Adrenal gland (tissue), 9 donors: ENCODE measurements at regions not wholly inside any gene's neighbourhood (a gene's known extent, or its start where the extent isn't known, plus 50 kb on each side); places are given as distances from the start of the nearest gene placed in this dataset.
A peak's percentile ranks its signal among the peaks of the same experiment; 100 is the strongest.

ENCODE experiments used
- DNase-seq, 7 donors: peaks; one replicate each; pipeline ENCODE4 v3.0.0-alpha.2; 2019 to 2020
- H3K27ac ChIP-seq, 5 donors: fragments of 200-600 bp; sonication (generic) in 4 of 5; 1 replicate in 3 of 5; 2 replicates in 2 of 5; pipeline versions ENCODE4 v1.5.1 to v1.8.0; 2016 to 2020; ENCODE audit warnings: mild to moderate bottlenecking in 1 of 5
- H3K27me3 ChIP-seq: fragments of 200-600 bp; 2 replicates; pipeline ENCODE4 v1.8.0; 2021
- H3K36me3 ChIP-seq, 2 donors: fragments of 200-600 bp; replicated peaks in 1 of 2; 1 replicate in 1 of 2; 2 replicates in 1 of 2; pipeline versions ENCODE4 v1.5.1 to v1.8.0; 2018 to 2022
- H3K4me1 ChIP-seq, 2 donors: fragments of 200-600 bp; replicated peaks in 1 of 2; 1 replicate in 1 of 2; 2 replicates in 1 of 2; pipeline versions ENCODE4 v1.5.1 to v1.8.0; 2018 to 2021
- H3K4me3 ChIP-seq, 4 donors: fragments of 200-600 bp; sonication (generic) in 3 of 4; one replicate each; pipeline ENCODE4 v1.5.1; 2016 to 2018
- H3K9me3 ChIP-seq, 3 donors: fragments of 200-600 bp; sonication (generic) in 1 of 3; replicated peaks in 1 of 3; 1 replicate in 2 of 3; 2 replicates in 1 of 3; pipeline versions ENCODE4 v1.5.1 to v1.8.0; 2016 to 2021
- POLR2A ChIP-seq, 2 donors: fragments of 450-650 bp; IDR thresholded peaks; one replicate each; pipeline ENCODE4 v1.6.1; 2017; ENCODE audit warnings: antibody characterized with exemption in 2 of 2, mild to moderate bottlenecking in 2 of 2, moderate library complexity in 1 of 2
- WGBS, 4 donors: extraction: QIAGEN DNeasy Blood & Tissue Kit in 2 of 4; methylation state at CpG; one replicate each; pipeline versions ENCODE4 v1.1.5 to v1.1.7; 2013 to 2017; 5-methylcytosine and 5-hydroxymethylcytosine counted together
- intact Hi-C, 2 donors: fragments of 100-400 bp; cut with DNase I; formaldehyde crosslinking; loops; one replicate each; pipeline versions ENCODE4 v1.14.1 to v1.15.0; 2022 to 2023
- TF ChIP-seq, protein P1 (sequence below), 6 experiments: fragments of 450-650 bp in 4 of 6; fragments of 200-600 bp in 2 of 6; sonication (generic) in 1 of 6; IDR thresholded peaks; 1 replicate in 5 of 6; 2 replicates in 1 of 6; pipeline versions ENCODE4 v1.5.1 to v1.8.0; 2016 to 2021; ENCODE audit warnings: antibody characterized with exemption in 6 of 6, mild to moderate bottlenecking in 2 of 6, moderate library complexity in 1 of 6
- donor health status: healthy with polysubstance abuse.
- donor health status: Bipolar disorder and iron deficiency.
- donor health status: DM: yes; HTN: yes; CAD: no.
- donor health status: DM: no; HTN: no; CAD: no.
- donor health status: DM: no; HTN: no; CAD: no.

DNA sequence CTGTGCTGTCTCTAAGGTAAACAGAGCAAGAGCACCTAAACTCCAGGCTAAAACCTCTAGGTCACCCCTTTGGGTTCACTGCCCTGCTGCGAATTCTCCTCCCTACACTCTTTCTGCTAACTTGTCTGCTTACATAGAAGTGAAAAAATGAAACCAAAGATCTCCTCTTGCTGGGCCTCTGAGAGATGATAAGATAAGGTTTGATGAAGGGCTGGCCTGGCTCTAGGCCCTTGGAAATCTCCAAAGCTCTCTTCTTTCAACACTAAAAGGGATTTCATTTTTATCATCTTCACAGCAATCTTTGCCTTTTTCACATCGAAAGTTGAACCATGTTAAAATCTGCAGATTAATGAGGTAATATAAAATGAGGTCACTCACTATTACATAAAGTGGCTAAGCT, 450.8 kb upstream of the TLE4 start:
- no peaks in the 10 kb centered on the region for H3K9me3 ChIP-seq
- H3K27ac ChIP-seq = peak overlapping the region in 2 of 5 donors; percentile 32 to 53
- 24 to 44% (median 32%) methylated on average over 2 of the region's 2 CpGs for WGBS, 4 donors

DNA sequence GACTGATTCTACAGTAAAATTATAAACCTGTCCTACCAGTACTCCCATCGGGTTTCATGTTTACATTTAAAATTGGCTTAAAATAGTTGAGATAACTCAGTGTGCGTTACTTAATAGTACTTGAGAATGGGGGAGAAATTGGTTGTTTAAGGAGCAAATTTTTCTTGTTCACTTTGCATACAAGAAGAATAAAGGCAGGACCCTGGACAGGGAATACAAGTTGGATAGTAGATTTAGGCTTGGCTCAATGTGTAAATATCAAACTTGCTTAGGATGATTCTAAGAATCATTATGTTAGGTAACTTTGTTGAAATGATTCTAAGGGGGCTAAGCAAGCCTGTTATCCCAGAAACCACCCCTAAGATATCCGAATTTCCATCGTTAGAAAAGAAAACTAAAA, 448.4 kb upstream of the TLE4 start:
- intact Hi-C loops = no loop called here
- Histone ChIP-seq H3K27ac (no peak overlapping the region), H3K4me1 (peaks cover 0 to 3% of the 10 kb centered on the region in 2 donors), H3K36me3 (no peaks in the 10 kb centered on the region), H3K4me3 (no peak overlapping the region), H3K9me3 (no peaks in the 10 kb centered on the region), H3K27me3 (no peaks in the 10 kb centered on the region)
- TF ChIP-seq, protein P1, sequence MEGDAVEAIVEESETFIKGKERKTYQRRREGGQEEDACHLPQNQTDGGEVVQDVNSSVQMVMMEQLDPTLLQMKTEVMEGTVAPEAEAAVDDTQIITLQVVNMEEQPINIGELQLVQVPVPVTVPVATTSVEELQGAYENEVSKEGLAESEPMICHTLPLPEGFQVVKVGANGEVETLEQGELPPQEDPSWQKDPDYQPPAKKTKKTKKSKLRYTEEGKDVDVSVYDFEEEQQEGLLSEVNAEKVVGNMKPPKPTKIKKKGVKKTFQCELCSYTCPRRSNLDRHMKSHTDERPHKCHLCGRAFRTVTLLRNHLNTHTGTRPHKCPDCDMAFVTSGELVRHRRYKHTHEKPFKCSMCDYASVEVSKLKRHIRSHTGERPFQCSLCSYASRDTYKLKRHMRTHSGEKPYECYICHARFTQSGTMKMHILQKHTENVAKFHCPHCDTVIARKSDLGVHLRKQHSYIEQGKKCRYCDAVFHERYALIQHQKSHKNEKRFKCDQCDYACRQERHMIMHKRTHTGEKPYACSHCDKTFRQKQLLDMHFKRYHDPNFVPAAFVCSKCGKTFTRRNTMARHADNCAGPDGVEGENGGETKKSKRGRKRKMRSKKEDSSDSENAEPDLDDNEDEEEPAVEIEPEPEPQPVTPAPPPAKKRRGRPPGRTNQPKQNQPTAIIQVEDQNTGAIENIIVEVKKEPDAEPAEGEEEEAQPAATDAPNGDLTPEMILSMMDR (IDR thresholded peaks at IDR 0.05) = no peak
- no peak for TF ChIP-seq POLR2A (IDR thresholded peaks at IDR 0.05)
- no peak for DNase-seq
- 79 to 93% (median 91%) methylated on average over 4 of the region's 4 CpGs for WGBS, 4 donors

More for the DNA sequence above, 450.8 kb upstream of the TLE4 start:
- Histone ChIP-seq H3K4me1 (peaks cover 0 to 3% of the 10 kb centered on the region in 2 donors), H3K36me3 (no peaks in the 10 kb centered on the region), H3K27me3 (no peaks in the 10 kb centered on the region), H3K4me3 (no peak overlapping the region)
- intact Hi-C loops = no loop called here
- peak in 4 of 7 donors; percentile 20 to 57 (median 38) for DNase-seq
- TF ChIP-seq, protein P1 (IDR thresholded peaks at IDR 0.05) = no peak
- no peak for TF ChIP-seq POLR2A (IDR thresholded peaks at IDR 0.05)

DNA sequence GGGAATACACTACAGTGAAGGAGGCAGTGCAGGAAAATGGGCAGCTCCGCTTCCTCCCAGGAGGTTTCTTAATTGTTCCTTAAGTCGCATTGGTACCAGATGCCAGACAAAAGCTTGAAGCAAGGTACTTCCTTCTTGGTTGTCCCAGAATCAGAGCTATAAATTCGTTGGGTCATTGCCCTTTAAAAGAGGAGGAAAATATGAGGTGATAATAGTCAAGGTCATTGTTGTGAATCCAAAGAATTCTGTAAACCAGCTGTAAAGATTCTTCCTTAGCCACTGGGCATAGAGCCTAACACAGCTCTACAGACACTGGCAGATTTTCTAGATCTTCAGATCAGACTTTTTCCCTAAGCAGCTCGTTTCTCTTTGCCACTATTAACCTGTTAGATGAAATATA, 444.1 kb upstream of the TLE4 start:
- no peaks in the 10 kb centered on the region for H3K27me3 ChIP-seq
- H3K4me1 ChIP-seq = no peaks in the 10 kb centered on the region
- no peaks in the 10 kb centered on the region for H3K9me3 ChIP-seq
- intact Hi-C loops = no loop called here
- WGBS, 4 donors = 45 to 52% (median 49%) methylated on average over 4 of the region's 4 CpGs
- no peaks in the 10 kb centered on the region for H3K36me3 ChIP-seq
- TF ChIP-seq, protein P1 (IDR thresholded peaks at IDR 0.05) = no peak
- no peak for TF ChIP-seq POLR2A (IDR thresholded peaks at IDR 0.05)
- H3K27ac ChIP-seq = no peak overlapping the region
- no peak for DNase-seq
- H3K4me3 ChIP-seq = no peak overlapping the region

DNA sequence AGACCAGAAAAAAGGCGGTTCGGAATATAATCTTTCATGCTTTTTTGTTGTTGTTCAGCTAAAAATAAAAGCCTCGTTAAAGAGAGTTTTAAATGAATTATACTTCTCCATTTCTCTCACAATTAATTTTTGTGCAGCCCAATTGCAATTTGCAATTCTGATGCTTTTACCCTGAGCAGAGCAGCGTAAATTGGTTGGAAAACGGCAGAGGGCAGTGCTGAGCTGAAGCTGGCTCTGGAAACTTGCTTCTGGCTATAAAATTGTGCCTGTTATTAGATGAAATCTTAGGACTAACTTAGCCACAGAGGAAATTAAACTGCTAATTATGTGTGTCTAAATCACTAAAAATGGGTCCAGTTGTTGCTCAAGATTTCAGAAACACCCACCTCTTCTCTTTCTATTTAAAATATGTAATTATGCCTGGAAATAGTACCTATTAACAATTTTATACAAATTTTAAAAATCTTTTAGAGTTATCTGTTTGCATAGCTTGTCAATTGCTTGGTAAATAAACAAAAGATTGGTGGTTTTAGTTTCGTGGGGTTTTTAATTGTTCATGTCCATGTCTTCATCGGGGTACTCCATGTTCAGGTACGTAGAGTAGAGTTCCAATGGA, 441.8 kb upstream of the TLE4 start:
- intact Hi-C loops = no loop called here
- TF ChIP-seq, protein P1 (IDR thresholded peaks at IDR 0.05) = peak; percentile 54 to 85 (median 64)
- TF ChIP-seq POLR2A (IDR thresholded peaks at IDR 0.05) = no peak
- no peak overlapping the region for H3K27ac ChIP-seq
- no peaks in the 10 kb centered on the region for H3K27me3 ChIP-seq
- H3K4me1 ChIP-seq = no peaks in the 10 kb centered on the region
- H3K36me3 ChIP-seq = no peaks in the 10 kb centered on the region
- WGBS, 4 donors = 39 to 46% (median 42%) methylated on average over 8 of the region's 8 CpGs
- DNase-seq = peak; percentile 31 to 81 (median 52)
- H3K4me3 ChIP-seq = no peak overlapping the region
- no peaks in the 10 kb centered on the region for H3K9me3 ChIP-seq
